Mesenchymal stem cell (in vitro differentiated cells and primary cell): ENCODE measurements at regions not wholly inside any gene's neighbourhood (a gene's known extent, or its start where the extent isn't known, plus 50 kb on each side); places are given as distances from the start of the nearest gene placed in this dataset.

Experiments
- DNase-seq: peaks from one replicate; pipeline ENCODE4 v3.0.0-alpha.2; 2013
- H2AFZ ChIP-seq: one replicate; pipeline ENCODE4 v1.6.1; 2013; ENCODE audit warnings: low read depth, mild to moderate bottlenecking, control low read depth, inconsistent platforms, low read length, moderate library complexity
- H2AK5ac ChIP-seq: 2 replicates; pipeline ENCODE4 v1.6.1; 2013; ENCODE audit warnings: low read length, moderate library complexity, mild to moderate bottlenecking, inconsistent platforms; ENCODE audit not compliant: severe bottlenecking
- H2BK120ac ChIP-seq: one replicate; pipeline ENCODE4 v1.6.1; 2013; ENCODE audit warnings: low read depth, mild to moderate bottlenecking, inconsistent platforms, low read length, moderate library complexity
- H2BK12ac ChIP-seq, 2 experiments: one replicate each; pipeline ENCODE4 v1.6.1; 2013; ENCODE audit warnings: inconsistent platforms in 2 of 2, low read length in 2 of 2, mild to moderate bottlenecking in 2 of 2, moderate library complexity in 2 of 2, control low read depth in 1 of 2
- H2BK15ac ChIP-seq: one replicate; pipeline ENCODE4 v1.6.1; 2013; ENCODE audit warnings: mild to moderate bottlenecking, low read depth, inconsistent platforms; ENCODE audit not compliant: poor library complexity, severe bottlenecking
- H2BK5ac ChIP-seq: 2 replicates; pipeline ENCODE4 v1.6.1; 2013; ENCODE audit warnings: low read depth, mild to moderate bottlenecking, low read length, control low read depth, inconsistent platforms; ENCODE audit not compliant: poor library complexity, severe bottlenecking
- H3K14ac ChIP-seq, 2 experiments: one replicate each; pipeline ENCODE4 v1.6.1; 2013; ENCODE audit warnings: inconsistent platforms in 2 of 2, low read length in 2 of 2, control low read depth in 1 of 2, mild to moderate bottlenecking in 1 of 2, moderate library complexity in 1 of 2
- H3K18ac ChIP-seq, 2 experiments: one replicate each; pipeline ENCODE4 v1.6.1; 2013; ENCODE audit warnings: inconsistent platforms in 2 of 2, low read length in 2 of 2, control low read depth in 1 of 2, low read depth in 1 of 2, mild to moderate bottlenecking in 1 of 2
- H3K23ac ChIP-seq, 2 experiments: one replicate each; pipeline ENCODE4 v1.6.1; 2013; ENCODE audit warnings: inconsistent platforms in 2 of 2, low read length in 2 of 2, mild to moderate bottlenecking in 2 of 2, moderate library complexity in 2 of 2, control low read depth in 1 of 2
- H3K27ac ChIP-seq: 2 replicates; pipeline ENCODE4 v1.5.1; 2013; ENCODE audit warnings: mild to moderate bottlenecking, moderate library complexity, low read length, control low read depth, inconsistent platforms; ENCODE audit not compliant: poor library complexity, severe bottlenecking
- H3K27me3 ChIP-seq, 2 experiments: 2 replicates each; pipeline versions ENCODE4 v1.6.1 to v1.7.0; 2013; ENCODE audit warnings: low read length in 2 of 2, mild to moderate bottlenecking in 2 of 2, moderate library complexity in 2 of 2, control low read depth in 1 of 2, inconsistent platforms in 1 of 2; ENCODE audit not compliant: control insufficient read depth in 1 of 2, insufficient read depth in 1 of 2
- H3K36me3 ChIP-seq, 2 experiments: 2 replicates each; pipeline versions ENCODE4 v1.6.1 to v1.7.0; 2013; ENCODE audit warnings: low read length in 2 of 2, control low read depth in 1 of 2, inconsistent platforms in 1 of 2, low read depth in 1 of 2, mild to moderate bottlenecking in 1 of 2; ENCODE audit not compliant: insufficient read depth in 2 of 2, control insufficient read depth in 1 of 2
- H3K4ac ChIP-seq, 2 experiments: one replicate each; pipeline ENCODE4 v1.6.1; 2013; ENCODE audit warnings: inconsistent platforms in 2 of 2, low read length in 2 of 2, mild to moderate bottlenecking in 2 of 2, moderate library complexity in 2 of 2, control low read depth in 1 of 2, low read depth in 1 of 2
- H3K4me1 ChIP-seq: 2 replicates; pipeline ENCODE4 v1.6.1; 2013; ENCODE audit warnings: low read depth, low read length, control low read depth; ENCODE audit not compliant: control insufficient read depth, insufficient read depth
- H3K4me2 ChIP-seq: 2 replicates; pipeline ENCODE4 v1.6.1; 2013; ENCODE audit warnings: low read length, mild to moderate bottlenecking, inconsistent platforms; ENCODE audit not compliant: poor library complexity, severe bottlenecking
- H3K4me3 ChIP-seq, 2 experiments: 2 replicates each; pipeline versions ENCODE4 v1.5.1 to v1.7.0; 2013; ENCODE audit warnings: low read length in 2 of 2, mild to moderate bottlenecking in 2 of 2, control low read depth in 1 of 2, low read depth in 1 of 2; ENCODE audit not compliant: insufficient read depth in 1 of 2
- H3K79me1 ChIP-seq: replicated peaks from 2 replicates; pipeline ENCODE4 v1.6.1; 2013; ENCODE audit warnings: mild to moderate bottlenecking, control low read depth, low read length, inconsistent platforms; ENCODE audit not compliant: poor library complexity, severe bottlenecking
- H3K9ac ChIP-seq: 2 replicates; pipeline ENCODE4 v1.7.0; 2013; ENCODE audit warnings: mild to moderate bottlenecking, low read length, moderate library complexity
- H3K9me3 ChIP-seq: 2 replicates; pipeline ENCODE4 v1.7.0; 2013; ENCODE audit warnings: mild to moderate bottlenecking, low read length; ENCODE audit not compliant: control insufficient read depth
- H4K8ac ChIP-seq: one replicate; pipeline ENCODE4 v1.6.1; 2013; ENCODE audit warnings: inconsistent platforms, mild to moderate bottlenecking, low read length, moderate library complexity
- H4K91ac ChIP-seq: one replicate; pipeline ENCODE4 v1.6.1; 2013; ENCODE audit warnings: mild to moderate bottlenecking, low read length, inconsistent platforms
- WGBS: methylation state at CpG from one replicate; pipeline ENCODE4 v1.1.7; 2013; ENCODE audit warnings: mixed read lengths; 5-methylcytosine and 5-hydroxymethylcytosine counted together

- Histone ChIP-seq H3K23ac (no peak overlapping the region), H3K4me1 (no peaks in the 10 kb centered on the region), H2BK120ac (no peak overlapping the region), H3K9me3 (no peaks in the 10 kb centered on the region), H2BK12ac (no peak overlapping the region), H3K14ac (no peak overlapping the region), H3K4ac (no peak overlapping the region), H4K91ac (no peak overlapping the region), H2BK5ac (no peak overlapping the region), H3K9ac (no peak overlapping the region), H2AK5ac (no peak overlapping the region), H3K18ac (no peak overlapping the region), H2BK15ac (no peak overlapping the region), H3K27ac (no peak overlapping the region), H3K4me3 (no peak overlapping the region), H4K8ac (no peak overlapping the region), H2AFZ (no peak overlapping the region), H3K4me2 (no peak overlapping the region), H3K36me3 (no peaks in the 10 kb centered on the region), H3K79me1 (no peaks in the 10 kb centered on the region), H3K27me3 (peaks cover 0 to 10% of the 10 kb centered on the region in 2 experiments)
- 100% methylated on average over 1 of the region's 4 CpGs for WGBS
- DNase-seq = no peak
Measured at GRCh38 chr4:83832110-83832825, 296.4 kb downstream of the GPAT3 start.

- no peak overlapping the region for H2BK12ac ChIP-seq
Measured at GRCh38 chr4:83831588-83831987, 295.7 kb downstream of the GPAT3 start.

GRCh38 chr4:83830138-83830888 is 294.4 kb downstream of the GPAT3 start:
- H3K27ac ChIP-seq = no peak overlapping the region
- 75% methylated on average over 5 of the region's 5 CpGs for WGBS

More at GRCh38 chr4:83831588-83831987, 295.7 kb downstream of the GPAT3 start:
- H3K23ac ChIP-seq = no peak overlapping the region
- no peak overlapping the region for H3K9ac ChIP-seq
- no peak overlapping the region for H4K8ac ChIP-seq
- no peak overlapping the region for H4K91ac ChIP-seq
- H3K79me1 ChIP-seq = no peaks in the 10 kb centered on the region
- DNase-seq = no peak
- H2AK5ac ChIP-seq = no peak overlapping the region
- peaks cover 0 to 10% of the 10 kb centered on the region in 2 experiments for H3K27me3 ChIP-seq
- no peak overlapping the region for H2BK15ac ChIP-seq
- no peak overlapping the region for H3K4me2 ChIP-seq
- no peak overlapping the region for H2BK120ac ChIP-seq
- H3K4me3 ChIP-seq = no peak overlapping the region
- H3K18ac ChIP-seq = no peak overlapping the region
- H2BK5ac ChIP-seq = no peak overlapping the region
- H2AFZ ChIP-seq = no peak overlapping the region
- H3K9me3 ChIP-seq = no peaks in the 10 kb centered on the region
- H3K4me1 ChIP-seq = no peaks in the 10 kb centered on the region
- no peak overlapping the region for H3K4ac ChIP-seq
- no peak overlapping the region for H3K27ac ChIP-seq
- no peaks in the 10 kb centered on the region for H3K36me3 ChIP-seq
- H3K14ac ChIP-seq = no peak overlapping the region

GRCh38 chr4:83828601-83829000 is 292.7 kb downstream of the GPAT3 start:
- Histone ChIP-seq H2BK12ac (no peak overlapping the region), H3K27me3 (peaks cover 0 to 10% of the 10 kb centered on the region in 2 experiments), H3K4me3 (no peak overlapping the region), H3K4me1 (no peaks in the 10 kb centered on the region), H3K18ac (no peak overlapping the region), H2AFZ (no peak overlapping the region), H3K36me3 (no peaks in the 10 kb centered on the region), H2BK15ac (no peak overlapping the region), H3K4ac (no peak overlapping the region), H4K8ac (no peak overlapping the region), H3K9ac (no peak overlapping the region), H4K91ac (no peak overlapping the region), H3K79me1 (no peaks in the 10 kb centered on the region), H3K27ac (no peak overlapping the region), H2AK5ac (no peak overlapping the region), H3K14ac (no peak overlapping the region), H2BK5ac (no peak overlapping the region), H2BK120ac (no peak overlapping the region), H3K23ac (no peak overlapping the region), H3K9me3 (no peaks in the 10 kb centered on the region), H3K4me2 (no peak overlapping the region)
- DNase-seq = peak; percentile 23
- WGBS = 62% methylated on average over 2 of the region's 2 CpGs

More at GRCh38 chr4:83830138-83830888, 294.4 kb downstream of the GPAT3 start:
- H3K36me3 ChIP-seq = no peaks in the 10 kb centered on the region
- H2BK120ac ChIP-seq = no peak overlapping the region
- H4K8ac ChIP-seq = no peak overlapping the region
- no peak overlapping the region for H3K14ac ChIP-seq
- H2BK15ac ChIP-seq = no peak overlapping the region
- H3K79me1 ChIP-seq = no peaks in the 10 kb centered on the region
- H3K27me3 ChIP-seq = peaks cover 0 to 10% of the 10 kb centered on the region in 2 experiments
- H2BK5ac ChIP-seq = no peak overlapping the region
- H3K23ac ChIP-seq = no peak overlapping the region
- no peak overlapping the region for H3K4me3 ChIP-seq
- H2AFZ ChIP-seq = no peak overlapping the region
- no peak overlapping the region for H3K9ac ChIP-seq
- H3K4ac ChIP-seq = no peak overlapping the region
- no peak overlapping the region for H4K91ac ChIP-seq
- no peak overlapping the region for H3K4me2 ChIP-seq
- H2BK12ac ChIP-seq = no peak overlapping the region
- no peaks in the 10 kb centered on the region for H3K4me1 ChIP-seq
- no peak overlapping the region for H2AK5ac ChIP-seq
- no peaks in the 10 kb centered on the region for H3K9me3 ChIP-seq
- H3K18ac ChIP-seq = no peak overlapping the region
- no peak for DNase-seq
